ENCODE measurements at regions not wholly inside any gene's neighbourhood (a gene's known extent, or its start where the extent isn't known, plus 50 kb on each side); places are given as distances from the start of the nearest gene placed in this dataset.

DNA sequence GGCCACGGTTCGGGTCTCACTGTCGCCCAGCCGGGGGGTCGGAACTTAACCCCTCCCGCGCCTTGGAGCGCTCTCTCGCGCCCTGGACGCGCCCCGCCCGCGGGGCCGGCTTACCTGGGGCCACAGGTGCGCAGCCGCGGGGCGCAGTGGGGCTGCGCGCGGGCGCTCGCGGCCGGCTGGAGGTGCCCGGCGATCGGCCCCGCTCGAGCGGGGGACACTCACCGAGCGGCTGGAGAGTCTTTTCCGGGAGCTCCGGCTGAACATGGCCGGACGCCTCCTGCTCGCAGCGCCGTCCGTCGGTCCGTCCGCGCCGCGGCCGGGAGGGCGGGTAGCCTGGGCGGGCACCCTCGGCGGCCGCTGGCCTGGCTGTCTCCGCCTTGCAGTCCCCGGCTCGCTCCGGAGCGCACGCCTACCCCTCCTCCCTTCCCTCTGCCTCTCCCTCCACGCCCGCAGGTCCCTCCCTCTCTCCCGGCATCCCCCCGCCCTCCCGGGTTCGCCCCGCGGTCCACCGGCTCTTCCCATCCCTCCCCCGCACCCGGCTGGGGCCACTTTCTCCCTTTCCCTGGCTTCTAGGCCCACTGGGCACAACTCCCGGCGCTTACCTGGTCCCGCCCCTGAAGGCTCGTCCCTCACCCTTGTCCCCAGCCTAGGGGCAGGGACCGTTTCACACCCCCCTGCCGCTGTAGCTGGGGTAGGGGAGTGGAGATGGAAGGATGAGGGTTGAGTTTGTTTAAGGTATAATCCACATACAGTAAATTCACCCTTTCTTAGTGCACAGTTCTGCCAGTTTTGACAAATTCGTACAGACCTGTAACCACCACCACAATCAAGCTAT lies 220.1 kb upstream of the PRICKLE2 start (continued):
- TF ChIP-seq THYN1 (CRISPR knock-in tag; IDR thresholded peaks at IDR 0.05; ENCODE audit: borderline replicate concordance, low read depth), result no peak
- TF ChIP-seq, protein P1, sequence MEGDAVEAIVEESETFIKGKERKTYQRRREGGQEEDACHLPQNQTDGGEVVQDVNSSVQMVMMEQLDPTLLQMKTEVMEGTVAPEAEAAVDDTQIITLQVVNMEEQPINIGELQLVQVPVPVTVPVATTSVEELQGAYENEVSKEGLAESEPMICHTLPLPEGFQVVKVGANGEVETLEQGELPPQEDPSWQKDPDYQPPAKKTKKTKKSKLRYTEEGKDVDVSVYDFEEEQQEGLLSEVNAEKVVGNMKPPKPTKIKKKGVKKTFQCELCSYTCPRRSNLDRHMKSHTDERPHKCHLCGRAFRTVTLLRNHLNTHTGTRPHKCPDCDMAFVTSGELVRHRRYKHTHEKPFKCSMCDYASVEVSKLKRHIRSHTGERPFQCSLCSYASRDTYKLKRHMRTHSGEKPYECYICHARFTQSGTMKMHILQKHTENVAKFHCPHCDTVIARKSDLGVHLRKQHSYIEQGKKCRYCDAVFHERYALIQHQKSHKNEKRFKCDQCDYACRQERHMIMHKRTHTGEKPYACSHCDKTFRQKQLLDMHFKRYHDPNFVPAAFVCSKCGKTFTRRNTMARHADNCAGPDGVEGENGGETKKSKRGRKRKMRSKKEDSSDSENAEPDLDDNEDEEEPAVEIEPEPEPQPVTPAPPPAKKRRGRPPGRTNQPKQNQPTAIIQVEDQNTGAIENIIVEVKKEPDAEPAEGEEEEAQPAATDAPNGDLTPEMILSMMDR (CRISPR knock-in tag; IDR thresholded peaks at IDR 0.05), result no peak
- TF ChIP-seq E2F2 (CRISPR knock-in tag; IDR thresholded peaks at IDR 0.05; ENCODE audit: borderline replicate concordance), result no peak

GRCh38 chr3:64444490-64445108 lies 219.3 kb upstream of the PRICKLE2 start:
- no TSS peak for BruUV-seq (replicated peaks)
- no peaks in the 10 kb centered on the region for H3K4me1 ChIP-seq (ENCODE audit: insufficient read depth, low read length)
- peak overlapping the region in 1 of 3 experiments; percentile 43; a peak in 1 of 6 replicates for H3K4me3 ChIP-seq (replicated peaks in 1 of 3; ENCODE audit: insufficient read depth in 1 of 3, low read depth in 2 of 3, low read length in 3 of 3)
- H3K9me3 ChIP-seq (ENCODE audit: low read length), result no peaks in the 10 kb centered on the region
- no peak for DNase-seq (ENCODE audit: low spot score)
- no peaks in the 10 kb centered on the region for H3K79me2 ChIP-seq (ENCODE audit: insufficient read depth, low read length)
- no peak for ATAC-seq
- ChIA-PET CTCF (ENCODE audit: low intra/inter-chr PET ratio, low total read pairs) (no interaction called here), POLR2A (no interaction called here)
- H4K20me1 ChIP-seq (ENCODE audit: insufficient read depth, low read length), result no peaks in the 10 kb centered on the region
- no peak overlapping the region for H3K27ac ChIP-seq (ENCODE audit: extremely low read length, insufficient read depth, low read length)
- no peak overlapping the region for H3K9ac ChIP-seq (ENCODE audit: insufficient read depth, low read depth, low read length)
- H3K4me2 ChIP-seq (ENCODE audit: low read depth, low read length), result 0 out of 2 replicates have a peak overlapping the region, but pooled peaks have one; percentile 42
- WGBS (ENCODE audit: low lambda C conversion rate), result 54% methylated on average over 17 of the region's 29 CpGs
- in situ Hi-C loops (cut with HindIII; ENCODE audit: extremely low pct_ligation_motif_present, low pct_unique_long_range_greater_than_20kb), result no loop called here
- peaks cover 3 to 47% of the 10 kb centered on the region in 2 experiments for H3K27me3 ChIP-seq (ENCODE audit: control insufficient read depth in 1 of 2, insufficient read depth in 2 of 2, low read length in 2 of 2)
- H3K36me3 ChIP-seq (replicated peaks in 1 of 2; ENCODE audit: control insufficient read depth in 1 of 2, insufficient read depth in 2 of 2, low read length in 2 of 2), result no peaks in the 10 kb centered on the region
- intact Hi-C loops (cut with micrococcal nuclease; ENCODE audit: unreplicated experiment), result no loop called here
- no peak overlapping the region for H2AFZ ChIP-seq (ENCODE audit: low read length)
- FAIRE-seq, result no peak
- no peak for TF ChIP-seq ZNF589 (CRISPR knock-in tag; conservative IDR thresholded peaks at IDR 0.05)
- TF ChIP-seq ZNF746 (CRISPR knock-in tag; IDR thresholded peaks at IDR 0.05), result no peak
- no peak for TF ChIP-seq MED1 (CRISPR knock-in tag; IDR thresholded peaks at IDR 0.05)
- no peak for TF ChIP-seq YEATS4 (CRISPR knock-in tag; IDR thresholded peaks at IDR 0.05; ENCODE audit: borderline replicate concordance)
- no peak for TF ChIP-seq ZNF136 (CRISPR knock-in tag; IDR thresholded peaks at IDR 0.05; ENCODE audit: low read depth)
- no peak for TF ChIP-seq MLLT10 (CRISPR knock-in tag; IDR thresholded peaks at IDR 0.05)
- TF ChIP-seq ASH2L (IDR thresholded peaks at IDR 0.05; ENCODE audit: insufficient read length, low read depth, low read length), result no peak
- TF ChIP-seq AHDC1 (CRISPR knock-in tag; IDR thresholded peaks at IDR 0.05; ENCODE audit: borderline replicate concordance), result no peak

Measured in HepG2 (cell line).